Spleen (tissue), 7 donors: ENCODE measurements at regions not wholly inside any gene's neighbourhood (a gene's known extent, or its start where the extent isn't known, plus 50 kb on each side); places are given as distances from the start of the nearest gene placed in this dataset.

ENCODE experiments used
- CTCF ChIP-seq, 11 experiments: fragments of 200-600 bp in 7 of 11; fragments of 450-650 bp in 4 of 11; sonication (generic) in 4 of 11; IDR thresholded peaks in 8 of 11; conservative IDR thresholded peaks in 3 of 11; 1 replicate in 7 of 11; 2 replicates in 4 of 11; pipeline versions ENCODE4 v1.4.0 to v1.8.0; 2016 to 2021; ENCODE audit warnings: antibody characterized with exemption in 11 of 11, inconsistent platforms in 4 of 11, mild to moderate bottlenecking in 1 of 11
- POLR2A ChIP-seq, 3 donors: fragments of 450-650 bp; IDR thresholded peaks; one replicate each; pipeline ENCODE4 v1.5.1; 2017; ENCODE audit warnings: antibody characterized with exemption in 3 of 3, mild to moderate bottlenecking in 1 of 3
- POLR2AphosphoS5 ChIP-seq, 3 donors: sonication (generic); formaldehyde crosslinking; IDR thresholded peaks; one replicate each; pipeline ENCODE4 v1.5.1; 2017; ENCODE audit warnings: antibody characterized with exemption in 3 of 3
- donor health status: DM: no; HTN: no; CAD: no; lungs with moderate emphysema.
- donor health status: DM: no; HTN: no; CAD: no.
- donor health status: DM: no; HTN: no; CAD: no.

- no peak for TF ChIP-seq CTCF (IDR thresholded peaks at IDR 0.05 in 8 of 11, conservative IDR thresholded peaks at IDR 0.05 in 3 of 11)
- TF ChIP-seq POLR2A (IDR thresholded peaks at IDR 0.05), result no peak
- TF ChIP-seq POLR2AphosphoS5 (IDR thresholded peaks at IDR 0.05), result no peak
Observed at GRCh38 chr14:90467501-90467900, 70.7 kb downstream of the CALM1 start.
